ENCODE measurements at regions not wholly inside any gene's neighbourhood (a gene's known extent, or its start where the extent isn't known, plus 50 kb on each side); places are given as distances from the start of the nearest gene placed in this dataset.

DNA sequence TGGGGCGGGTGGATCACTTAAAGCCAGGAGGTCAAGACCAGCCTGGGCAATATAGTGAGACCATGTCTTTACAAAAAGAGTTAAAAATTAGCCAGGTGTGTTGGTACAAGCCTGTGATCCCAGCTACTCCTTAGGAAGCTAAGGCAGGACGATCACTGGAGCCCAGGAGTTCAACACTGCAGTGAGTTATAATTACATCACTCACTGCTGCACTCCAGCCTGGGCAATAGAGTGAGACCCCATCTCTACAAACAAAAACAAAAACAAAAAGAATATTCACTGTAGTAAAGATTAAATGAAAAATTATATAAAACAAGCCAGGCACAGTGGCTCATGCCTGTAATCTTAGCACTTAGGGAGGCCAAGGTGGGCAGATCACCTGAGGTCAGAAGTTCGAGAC lies 1047.6 kb upstream of the AUTS2 start:
- H3K27ac ChIP-seq: no peak overlapping the region
- TF ChIP-seq, protein P1, sequence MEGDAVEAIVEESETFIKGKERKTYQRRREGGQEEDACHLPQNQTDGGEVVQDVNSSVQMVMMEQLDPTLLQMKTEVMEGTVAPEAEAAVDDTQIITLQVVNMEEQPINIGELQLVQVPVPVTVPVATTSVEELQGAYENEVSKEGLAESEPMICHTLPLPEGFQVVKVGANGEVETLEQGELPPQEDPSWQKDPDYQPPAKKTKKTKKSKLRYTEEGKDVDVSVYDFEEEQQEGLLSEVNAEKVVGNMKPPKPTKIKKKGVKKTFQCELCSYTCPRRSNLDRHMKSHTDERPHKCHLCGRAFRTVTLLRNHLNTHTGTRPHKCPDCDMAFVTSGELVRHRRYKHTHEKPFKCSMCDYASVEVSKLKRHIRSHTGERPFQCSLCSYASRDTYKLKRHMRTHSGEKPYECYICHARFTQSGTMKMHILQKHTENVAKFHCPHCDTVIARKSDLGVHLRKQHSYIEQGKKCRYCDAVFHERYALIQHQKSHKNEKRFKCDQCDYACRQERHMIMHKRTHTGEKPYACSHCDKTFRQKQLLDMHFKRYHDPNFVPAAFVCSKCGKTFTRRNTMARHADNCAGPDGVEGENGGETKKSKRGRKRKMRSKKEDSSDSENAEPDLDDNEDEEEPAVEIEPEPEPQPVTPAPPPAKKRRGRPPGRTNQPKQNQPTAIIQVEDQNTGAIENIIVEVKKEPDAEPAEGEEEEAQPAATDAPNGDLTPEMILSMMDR (conservative IDR thresholded peaks at IDR 0.05): no peak

DNA sequence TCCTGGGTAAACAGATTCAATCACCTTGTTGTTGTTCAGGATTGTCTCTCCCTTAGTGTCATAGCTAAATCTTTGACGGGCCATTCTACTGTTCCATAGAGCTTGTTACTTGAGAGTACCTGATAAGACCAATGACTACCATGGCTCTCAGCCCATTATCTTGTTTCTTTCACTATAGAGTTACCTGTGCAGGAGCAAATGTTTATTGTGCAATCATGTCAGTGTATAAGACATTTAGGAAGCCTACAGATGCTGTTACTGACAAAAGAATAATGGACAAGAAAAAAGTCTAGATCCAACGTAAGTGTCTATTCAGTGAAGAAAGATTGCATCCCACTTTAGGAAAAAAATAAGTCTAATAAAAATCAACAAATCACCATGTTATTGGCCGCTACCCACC lies 1041.7 kb upstream of the AUTS2 start:
- H3K27ac ChIP-seq: no peak overlapping the region
- TF ChIP-seq, protein P1 (conservative IDR thresholded peaks at IDR 0.05): no peak

DNA sequence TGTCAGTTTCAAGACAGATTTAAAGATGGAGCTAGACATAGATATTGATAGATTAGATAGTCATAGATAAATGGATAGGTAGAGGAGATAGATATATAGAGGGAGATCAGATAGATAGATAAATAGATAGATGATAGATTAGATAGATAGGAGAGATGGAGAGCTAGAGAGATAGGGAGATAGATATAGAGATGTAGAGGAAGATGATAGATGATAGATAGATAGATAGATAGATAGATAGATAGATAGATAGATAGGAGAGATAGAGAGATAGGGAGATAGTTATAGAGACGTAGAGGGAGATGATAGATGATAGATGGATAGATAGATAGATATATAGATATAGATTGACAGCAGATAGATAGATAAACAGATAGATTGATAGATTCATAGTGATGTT lies 1038.8 kb upstream of the AUTS2 start:
- TF ChIP-seq, protein P1 (conservative IDR thresholded peaks at IDR 0.05): no peak
- no peak overlapping the region for H3K27ac ChIP-seq

DNA sequence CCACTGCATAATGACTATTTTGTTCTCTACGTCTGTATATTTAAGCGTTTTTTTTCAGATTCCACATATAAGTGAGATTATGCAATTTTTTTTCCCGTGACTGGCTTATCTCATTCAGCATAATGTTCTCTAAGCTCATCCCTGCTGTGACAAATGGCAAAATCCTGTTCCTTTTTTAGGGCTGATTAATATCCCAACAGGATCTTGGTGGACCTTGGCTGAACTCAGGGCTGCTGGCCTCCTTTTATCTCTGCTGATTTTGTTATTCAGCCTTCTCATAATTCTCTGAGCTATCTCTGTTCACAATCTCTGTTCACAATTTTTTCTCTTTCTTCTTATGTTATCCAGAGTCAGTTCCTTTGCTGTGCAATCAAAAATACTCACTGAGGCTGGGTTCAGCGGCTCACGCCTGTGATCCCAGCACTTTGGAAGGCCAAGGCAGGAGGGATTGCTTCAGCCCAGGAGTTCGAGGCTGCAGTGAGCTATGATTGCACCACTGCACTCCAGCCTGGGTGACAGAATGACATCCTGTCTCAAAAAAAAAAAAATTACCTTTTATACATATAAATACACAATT lies 1035.9 kb upstream of the AUTS2 start:
- TF ChIP-seq, protein P1 (conservative IDR thresholded peaks at IDR 0.05): no peak
- no peak overlapping the region for H3K27ac ChIP-seq

DNA sequence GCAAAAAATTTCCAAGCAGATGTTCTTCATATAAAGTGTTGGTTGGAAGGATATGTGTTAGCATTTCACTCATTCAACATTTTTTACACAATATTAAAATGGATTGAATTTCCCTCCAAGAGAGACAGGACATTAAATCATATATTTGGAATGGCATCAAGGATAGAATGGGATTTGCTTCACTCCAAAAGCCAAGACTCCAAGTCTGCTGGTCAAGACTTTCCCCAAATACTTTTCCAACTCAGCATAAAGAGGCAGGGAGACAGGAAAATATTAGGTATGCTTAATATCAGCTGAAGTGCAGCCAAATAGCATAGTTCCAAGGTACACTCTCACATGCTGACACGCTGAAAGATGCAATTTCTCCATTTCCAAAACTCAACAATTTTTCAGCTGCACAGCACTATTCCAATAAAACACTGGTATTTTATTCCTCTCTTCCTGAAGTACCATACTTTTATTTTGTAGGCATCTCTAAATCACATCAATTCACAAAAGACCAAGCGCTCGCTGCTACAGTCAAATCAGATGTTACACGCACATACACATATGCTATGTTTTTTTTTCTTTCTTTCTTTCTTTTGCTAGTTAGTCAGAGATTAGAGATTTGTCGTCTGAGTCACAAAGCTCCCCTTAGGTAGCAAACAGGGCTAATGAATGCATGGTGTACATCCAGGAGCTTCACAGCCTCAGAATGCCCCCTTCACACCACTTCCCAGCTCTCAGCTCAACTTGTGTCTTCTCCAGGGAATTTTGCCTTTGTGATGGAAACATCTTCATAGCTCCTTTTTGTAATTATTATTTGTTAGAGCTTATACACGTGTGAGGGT lies 1033.8 kb upstream of the AUTS2 start:
- TF ChIP-seq, protein P1 (conservative IDR thresholded peaks at IDR 0.05): no peak
- H3K27ac ChIP-seq: no peak overlapping the region

DNA sequence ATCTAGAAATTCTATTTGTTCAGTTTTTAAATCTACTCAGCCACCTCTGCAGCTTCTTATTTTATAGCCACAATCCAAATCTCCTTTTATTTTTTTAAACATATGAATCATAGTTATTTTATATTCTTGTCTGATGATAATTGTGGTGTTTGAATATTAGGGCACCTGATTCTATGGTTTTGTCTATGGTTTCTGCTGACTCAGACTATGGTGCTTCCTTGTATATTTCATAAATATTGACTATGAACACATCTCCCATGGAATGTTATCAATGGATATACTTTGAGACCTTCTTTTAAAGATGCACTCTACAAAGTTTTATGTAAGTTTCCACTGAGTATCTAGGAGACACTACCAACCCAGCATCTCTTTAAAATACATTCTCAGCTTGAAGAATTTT lies 1027.0 kb upstream of the AUTS2 start:
- TF ChIP-seq, protein P1 (conservative IDR thresholded peaks at IDR 0.05): no peak
- H3K27ac ChIP-seq: no peak overlapping the region

DNA sequence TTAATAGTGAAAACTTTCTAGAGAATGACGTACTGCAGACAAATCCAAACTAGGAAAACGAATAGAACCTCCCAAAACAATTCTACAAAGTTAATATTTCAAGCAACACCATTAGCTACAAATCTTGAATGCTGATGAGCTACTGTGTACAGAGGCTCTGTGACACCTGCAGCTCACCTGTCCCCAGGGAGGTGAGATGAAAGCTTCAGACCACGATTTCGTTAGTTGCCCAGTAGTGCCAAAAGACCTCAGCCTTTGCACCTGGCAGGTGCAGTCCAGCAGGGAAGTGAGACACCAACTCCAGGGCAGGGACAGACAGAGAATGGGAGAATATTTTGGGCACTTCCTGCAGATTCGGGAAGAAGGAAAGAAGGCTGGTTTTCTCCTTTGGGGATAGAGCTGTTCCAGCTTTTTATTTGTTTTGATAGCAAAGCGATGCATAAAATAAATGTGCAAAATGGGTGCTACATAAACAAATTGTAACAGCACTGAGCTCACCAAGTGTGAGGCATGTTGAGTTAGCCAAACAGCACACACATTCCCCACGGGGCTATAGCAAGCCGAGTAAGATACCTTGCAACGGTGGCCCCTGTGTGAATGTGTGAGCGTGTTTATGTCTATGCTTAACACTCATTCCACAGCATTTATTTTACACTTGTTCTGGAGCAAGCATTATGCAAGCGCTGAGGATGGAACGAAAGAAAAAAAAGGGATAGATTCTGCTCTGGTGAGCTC lies 1024.8 kb upstream of the AUTS2 start:
- 0 out of 2 replicates have a peak overlapping the region, but pooled peaks have one; percentile 10 for H3K27ac ChIP-seq
- TF ChIP-seq, protein P1 (conservative IDR thresholded peaks at IDR 0.05): no peak

All from VCaP (cell line).